Lower leg skin (tissue), 3 donors: ENCODE measurements at regions not wholly inside any gene's neighbourhood (a gene's known extent, or its start where the extent isn't known, plus 50 kb on each side); places are given as distances from the start of the nearest gene placed in this dataset.
"Not testable (repeated sequence)": the region's sequence is repeated elsewhere in the genome, so short reads cannot be mapped to it uniquely, and the experiment has no call there.

ENCODE experiments used
- POLR2A ChIP-seq, 2 donors: fragments of 450-650 bp; IDR thresholded peaks; one replicate each; pipeline ENCODE4 v1.6.1; 2016 to 2017; ENCODE audit warnings: antibody characterized with exemption in 2 of 2, mild to moderate bottlenecking in 1 of 2, moderate library complexity in 1 of 2
- TF ChIP-seq, protein P1 (sequence below), 3 donors: fragments of 450-650 bp; IDR thresholded peaks; one replicate each; pipeline ENCODE4 v1.5.1; 2016; ENCODE audit warnings: antibody characterized with exemption in 3 of 3, mild to moderate bottlenecking in 3 of 3, moderate library complexity in 2 of 3

DNA sequence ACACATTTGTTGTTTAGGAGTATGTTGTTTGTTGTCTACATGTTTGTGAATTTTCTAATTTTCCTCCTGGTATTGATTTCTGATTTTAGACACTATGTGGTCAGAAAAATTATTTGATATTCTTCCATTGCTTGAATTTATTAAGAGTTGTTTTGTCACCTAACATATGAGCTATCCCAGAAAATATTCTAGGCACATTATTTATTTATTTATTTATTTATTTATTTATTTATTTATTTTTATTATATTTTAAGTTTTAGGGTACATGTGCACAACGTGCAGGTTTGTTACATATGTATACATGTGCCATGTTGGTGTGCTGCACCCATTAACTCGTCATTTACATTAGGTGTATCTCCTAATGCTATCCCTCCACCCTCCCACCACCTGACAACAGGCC, 320.8 kb upstream of the CCNG1 start:
- TF ChIP-seq, protein P1, sequence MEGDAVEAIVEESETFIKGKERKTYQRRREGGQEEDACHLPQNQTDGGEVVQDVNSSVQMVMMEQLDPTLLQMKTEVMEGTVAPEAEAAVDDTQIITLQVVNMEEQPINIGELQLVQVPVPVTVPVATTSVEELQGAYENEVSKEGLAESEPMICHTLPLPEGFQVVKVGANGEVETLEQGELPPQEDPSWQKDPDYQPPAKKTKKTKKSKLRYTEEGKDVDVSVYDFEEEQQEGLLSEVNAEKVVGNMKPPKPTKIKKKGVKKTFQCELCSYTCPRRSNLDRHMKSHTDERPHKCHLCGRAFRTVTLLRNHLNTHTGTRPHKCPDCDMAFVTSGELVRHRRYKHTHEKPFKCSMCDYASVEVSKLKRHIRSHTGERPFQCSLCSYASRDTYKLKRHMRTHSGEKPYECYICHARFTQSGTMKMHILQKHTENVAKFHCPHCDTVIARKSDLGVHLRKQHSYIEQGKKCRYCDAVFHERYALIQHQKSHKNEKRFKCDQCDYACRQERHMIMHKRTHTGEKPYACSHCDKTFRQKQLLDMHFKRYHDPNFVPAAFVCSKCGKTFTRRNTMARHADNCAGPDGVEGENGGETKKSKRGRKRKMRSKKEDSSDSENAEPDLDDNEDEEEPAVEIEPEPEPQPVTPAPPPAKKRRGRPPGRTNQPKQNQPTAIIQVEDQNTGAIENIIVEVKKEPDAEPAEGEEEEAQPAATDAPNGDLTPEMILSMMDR (IDR thresholded peaks at IDR 0.05) = not testable (repeated sequence)
- not testable (repeated sequence) for TF ChIP-seq POLR2A (IDR thresholded peaks at IDR 0.05)
